Activated CD4-positive, alpha-beta T cell treated with anti-CD3 and anti-CD28 coated beads, Interleukin-2, amount 50 U/mL, for 16 hours (primary cell): ENCODE measurements at regions not wholly inside any gene's neighbourhood (a gene's known extent, or its start where the extent isn't known, plus 50 kb on each side); places are given as distances from the start of the nearest gene placed in this dataset.
A peak's percentile ranks its signal among the peaks of the same experiment; 100 is the strongest.

Experiments
- DNase-seq: peaks from one replicate; pipeline ENCODE4 v3.0.0-alpha.2; 2020

GRCh38 chr18:6465281-6465680 is 50.6 kb upstream of the L3MBTL4 start:
- DNase-seq = no peak

- DNase-seq = no peak
Measured at GRCh38 chr18:6476190-6476589, 61.5 kb upstream of the L3MBTL4 start.

- DNase-seq = no peak
Measured at GRCh38 chr18:6476880-6477279, 62.2 kb upstream of the L3MBTL4 start.

- no peak for DNase-seq
Measured at GRCh38 chr18:6478121-6478520, 63.4 kb upstream of the L3MBTL4 start.

- DNase-seq = no peak
Measured at GRCh38 chr18:6479699-6480098, 65.0 kb upstream of the L3MBTL4 start.

GRCh38 chr18:6482198-6482977 is 67.7 kb upstream of the L3MBTL4 start:
- DNase-seq = no peak

GRCh38 chr18:6484659-6485058 is 69.9 kb upstream of the L3MBTL4 start:
- DNase-seq = no peak

GRCh38 chr18:6486313-6486712 is 71.6 kb upstream of the L3MBTL4 start:
- no peak for DNase-seq

- DNase-seq = no peak
Measured at GRCh38 chr18:6486764-6487426, 72.2 kb upstream of the L3MBTL4 start.

- DNase-seq = no peak
Measured at GRCh38 chr18:6487968-6488367, 73.3 kb upstream of the L3MBTL4 start.

- no peak for DNase-seq
Measured at GRCh38 chr18:6488956-6489355, 74.2 kb upstream of the L3MBTL4 start.

GRCh38 chr18:6489977-6490376 is 75.3 kb upstream of the L3MBTL4 start:
- no peak for DNase-seq

GRCh38 chr18:6493194-6493593 is 78.5 kb upstream of the L3MBTL4 start:
- DNase-seq = no peak

- DNase-seq = no peak
Measured at GRCh38 chr18:6495536-6495935, 80.8 kb upstream of the L3MBTL4 start.

GRCh38 chr18:6497543-6497942 is 82.8 kb upstream of the L3MBTL4 start:
- no peak for DNase-seq

- DNase-seq = no peak
Measured at GRCh38 chr18:6498289-6498856, 83.7 kb upstream of the L3MBTL4 start.

GRCh38 chr18:6504605-6505497 is 90.1 kb upstream of the L3MBTL4 start:
- DNase-seq = no peak

- DNase-seq = no peak
Measured at GRCh38 chr18:6505498-6505875, 90.8 kb upstream of the L3MBTL4 start.

- no peak for DNase-seq
Measured at GRCh38 chr18:6509417-6509816, 94.7 kb upstream of the L3MBTL4 start.

- no peak for DNase-seq
Measured at GRCh38 chr18:6509832-6510231, 95.1 kb upstream of the L3MBTL4 start.

- no peak for DNase-seq
Measured at GRCh38 chr18:6520901-6521300, 106.2 kb upstream of the L3MBTL4 start.

GRCh38 chr18:6521803-6522418 is 107.2 kb upstream of the L3MBTL4 start:
- peak; percentile 31 for DNase-seq

GRCh38 chr18:6525604-6526003 is 110.9 kb upstream of the L3MBTL4 start:
- no peak for DNase-seq
